Activated CD4-positive, alpha-beta T cell treated with anti-CD3 and anti-CD28 coated beads, Interleukin-2, amount 10 ng/mL, durations not matched to agents 24 days and 14 days (primary cell): ENCODE measurements at regions not wholly inside any gene's neighbourhood (a gene's known extent, or its start where the extent isn't known, plus 50 kb on each side); places are given as distances from the start of the nearest gene placed in this dataset.
"Not testable (repeated sequence)": the region's sequence is repeated elsewhere in the genome, so short reads cannot be mapped to it uniquely, and the experiment has no call there.

ENCODE experiments used
- DNase-seq: peaks from one replicate; pipeline ENCODE4 v3.0.0; 2022
- H3K27ac Mint-ChIP-seq: one replicate; pipeline ENCODE4 v1.8.0; 2022; ENCODE audit warnings: mild to moderate bottlenecking, mixed read lengths
- H3K27me3 Mint-ChIP-seq: one replicate; pipeline ENCODE4 v1.8.0; 2022; ENCODE audit warnings: mixed read lengths
- H3K36me3 Mint-ChIP-seq: one replicate; pipeline ENCODE4 v1.8.0; 2022; ENCODE audit warnings: low read depth, mild to moderate bottlenecking, mixed read lengths
- H3K4me1 Mint-ChIP-seq: one replicate; pipeline ENCODE4 v1.8.0; 2021; ENCODE audit warnings: mixed read lengths
- H3K4me3 Mint-ChIP-seq: one replicate; pipeline ENCODE4 v1.8.0; 2022; ENCODE audit warnings: mild to moderate bottlenecking, moderate library complexity, mixed read lengths
- H3K9me3 Mint-ChIP-seq: one replicate; pipeline ENCODE4 v1.8.0; 2021; ENCODE audit warnings: mixed read lengths
- intact Hi-C: fragments of 100-400 bp; cut with micrococcal nuclease; formaldehyde crosslinking; loops from one replicate; pipeline ENCODE4 v1.15.1; 2023

DNA sequence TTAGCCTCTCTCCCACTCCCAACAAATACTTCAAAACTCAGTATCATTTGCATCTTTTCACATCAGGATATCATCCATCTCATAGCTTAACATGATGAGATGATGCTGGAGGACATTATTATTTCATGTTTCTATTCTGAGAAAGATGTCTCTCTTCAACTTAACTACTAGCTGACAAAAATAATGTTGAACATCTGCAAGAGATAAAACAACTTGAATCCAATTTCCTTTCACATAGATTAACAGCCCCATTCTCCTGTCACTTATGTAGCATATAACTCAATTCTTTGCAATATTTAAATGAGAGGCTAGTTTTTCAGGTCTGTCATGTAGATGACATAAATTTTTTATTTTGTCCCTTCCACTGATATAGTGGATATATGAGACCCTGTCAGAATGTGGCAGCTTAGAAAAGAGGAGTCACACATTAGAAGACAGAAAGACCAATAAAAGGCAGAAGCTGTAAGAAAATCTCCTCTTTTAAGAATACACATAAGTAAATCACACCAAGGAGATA, 239.2 kb upstream of the KIF2A start:
- no peaks in the 10 kb centered on the region for H3K4me1 Mint-ChIP-seq
- DNase-seq = no peak
- no peaks in the 10 kb centered on the region for H3K9me3 Mint-ChIP-seq
- H3K36me3 Mint-ChIP-seq = no peaks in the 10 kb centered on the region
- intact Hi-C loops = no loop called here
- no peak overlapping the region for H3K4me3 Mint-ChIP-seq
- peaks cover 4% of the 10 kb centered on the region for H3K27me3 Mint-ChIP-seq
- H3K27ac Mint-ChIP-seq = no peak overlapping the region

DNA sequence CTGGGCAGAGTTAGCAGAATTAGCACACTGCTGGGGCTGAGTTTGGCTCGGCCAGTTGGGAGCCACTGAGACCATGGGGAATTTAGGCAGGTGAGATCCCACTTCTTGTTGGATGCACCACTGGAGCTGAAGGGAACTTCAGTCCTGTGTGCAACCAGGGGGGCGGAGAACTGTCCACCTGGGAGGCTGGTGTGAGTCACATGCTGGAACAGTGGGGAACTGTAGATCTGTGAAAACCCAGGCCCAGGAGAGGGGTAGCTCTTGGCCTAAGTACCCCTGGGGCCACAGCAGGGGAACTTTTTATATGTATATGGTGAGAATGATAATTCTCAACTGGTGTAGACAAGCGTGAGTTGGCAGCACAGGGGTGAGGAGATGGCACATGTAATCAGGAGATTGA, 237.5 kb upstream of the KIF2A start:
- H3K4me1 Mint-ChIP-seq = no peaks in the 10 kb centered on the region
- no peak overlapping the region for H3K4me3 Mint-ChIP-seq
- no peaks in the 10 kb centered on the region for H3K9me3 Mint-ChIP-seq
- no peak overlapping the region for H3K27ac Mint-ChIP-seq
- no peak for DNase-seq
- no peaks in the 10 kb centered on the region for H3K36me3 Mint-ChIP-seq
- H3K27me3 Mint-ChIP-seq = peaks cover 4% of the 10 kb centered on the region
- intact Hi-C loops = no loop called here

DNA sequence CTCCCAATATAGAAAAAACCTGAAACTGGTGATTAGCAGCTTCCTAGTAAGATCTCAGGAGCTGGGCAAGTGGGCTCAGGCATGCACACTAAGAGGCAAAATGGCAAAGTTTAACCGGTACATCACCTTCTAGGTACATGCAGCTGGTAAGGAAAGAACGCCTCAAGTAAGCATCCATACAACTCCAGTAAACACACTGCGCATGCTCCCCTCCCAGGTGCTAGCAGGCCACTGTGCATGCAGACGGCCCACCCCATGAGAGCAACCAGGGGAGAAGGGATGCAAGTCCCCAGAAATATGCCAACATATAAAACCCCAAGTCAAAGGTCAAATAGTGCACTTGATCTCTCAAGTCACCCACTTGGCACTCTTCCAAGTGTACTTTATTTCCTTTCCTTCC, 228.6 kb upstream of the KIF2A start:
- Mint-ChIP-seq H3K27me3 (no peaks in the 10 kb centered on the region), H3K27ac (no peak overlapping the region), H3K4me3 (no peak overlapping the region), H3K36me3 (no peaks in the 10 kb centered on the region), H3K9me3 (no peaks in the 10 kb centered on the region), H3K4me1 (no peaks in the 10 kb centered on the region)
- no peak for DNase-seq
- intact Hi-C loops = no loop called here

DNA sequence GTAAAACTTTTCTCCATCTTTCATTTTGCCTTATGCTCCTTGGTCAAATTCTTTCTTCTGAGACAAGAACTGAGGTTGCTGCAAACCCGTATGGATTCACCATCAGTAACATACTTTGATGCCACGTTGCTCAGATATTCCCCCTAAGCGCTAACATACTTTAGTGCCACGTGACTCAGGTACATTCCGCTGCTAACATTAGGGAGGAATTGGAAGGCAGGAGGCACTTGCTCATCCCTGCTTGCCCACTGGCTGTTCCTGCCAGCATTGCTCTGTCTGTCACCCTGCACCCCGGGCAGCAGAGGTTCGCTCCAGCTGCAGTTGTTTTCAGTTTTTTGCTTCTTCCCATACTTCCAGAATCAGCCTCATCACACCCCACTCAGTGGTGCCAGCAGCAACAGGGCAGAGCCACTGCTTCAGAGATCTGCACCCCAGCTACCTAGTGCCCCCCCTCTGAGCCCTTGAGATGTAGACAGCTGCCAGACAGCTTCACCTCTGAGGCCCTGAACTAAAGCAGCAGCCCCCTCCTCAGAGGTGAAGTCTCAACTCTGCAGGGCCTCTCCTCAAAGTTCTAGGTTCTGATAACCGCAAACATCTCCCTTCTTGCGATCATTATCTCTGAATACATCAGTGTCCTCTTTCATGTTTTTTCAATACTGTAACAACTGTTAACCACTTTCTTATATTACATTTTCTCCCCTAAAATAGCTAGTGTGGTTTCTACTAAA, 228.0 kb upstream of the KIF2A start:
- H3K4me3 Mint-ChIP-seq = no peak overlapping the region
- H3K27ac Mint-ChIP-seq = no peak overlapping the region
- no peaks in the 10 kb centered on the region for H3K9me3 Mint-ChIP-seq
- intact Hi-C loops = no loop called here
- H3K27me3 Mint-ChIP-seq = no peaks in the 10 kb centered on the region
- no peaks in the 10 kb centered on the region for H3K36me3 Mint-ChIP-seq
- peak; percentile 34 for DNase-seq
- H3K4me1 Mint-ChIP-seq = no peaks in the 10 kb centered on the region

DNA sequence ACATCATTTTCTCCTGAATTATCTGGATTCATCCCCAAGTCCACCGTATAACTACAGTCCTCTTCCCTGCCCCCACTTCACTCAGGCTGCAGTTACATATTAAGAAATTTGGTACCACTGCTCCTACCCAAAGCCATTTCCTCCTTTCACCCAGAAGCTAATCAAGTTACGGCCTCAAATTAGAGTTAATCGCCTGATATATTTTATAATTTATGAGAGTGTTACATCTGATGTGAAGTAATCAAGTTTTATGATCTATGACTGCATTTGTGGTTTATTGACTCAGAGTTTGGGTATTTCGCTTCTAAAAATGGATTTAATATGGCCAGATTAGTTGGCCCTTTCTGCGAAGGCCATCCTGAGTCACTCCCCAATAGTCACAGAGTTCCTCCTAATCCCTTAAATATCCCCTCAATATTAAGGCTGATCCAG, 223.6 kb upstream of the KIF2A start:
- DNase-seq = no peak
- no peaks in the 10 kb centered on the region for H3K9me3 Mint-ChIP-seq
- peaks cover 1% of the 10 kb centered on the region for H3K27me3 Mint-ChIP-seq
- H3K4me1 Mint-ChIP-seq = no peaks in the 10 kb centered on the region
- H3K36me3 Mint-ChIP-seq = no peaks in the 10 kb centered on the region
- H3K4me3 Mint-ChIP-seq = no peak overlapping the region
- intact Hi-C loops = no loop called here
- no peak overlapping the region for H3K27ac Mint-ChIP-seq

DNA sequence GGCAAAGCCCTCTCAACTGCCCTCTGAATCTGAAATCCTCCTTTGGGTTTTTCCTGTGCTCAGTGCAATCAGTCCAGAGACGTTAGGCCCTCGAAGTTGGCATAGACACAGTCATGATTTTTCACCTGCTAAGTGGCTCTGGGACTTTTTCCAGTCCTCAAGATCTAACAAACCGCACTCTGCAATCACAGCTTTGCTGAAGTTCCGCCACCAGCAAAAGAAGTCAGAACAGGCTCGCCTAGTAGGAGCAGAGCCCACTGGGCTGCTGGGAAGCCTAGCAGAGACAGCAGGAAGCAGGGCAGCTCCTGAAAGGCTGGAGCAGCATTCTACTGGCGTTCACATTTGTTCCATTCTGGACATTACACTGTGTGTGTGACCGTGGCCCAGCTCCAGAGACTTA, 222.8 kb upstream of the KIF2A start:
- no peak for DNase-seq
- no peak overlapping the region for H3K27ac Mint-ChIP-seq
- H3K36me3 Mint-ChIP-seq = no peaks in the 10 kb centered on the region
- H3K4me3 Mint-ChIP-seq = no peak overlapping the region
- intact Hi-C loops = no loop called here
- H3K27me3 Mint-ChIP-seq = peaks cover 1% of the 10 kb centered on the region
- H3K4me1 Mint-ChIP-seq = no peaks in the 10 kb centered on the region
- H3K9me3 Mint-ChIP-seq = no peaks in the 10 kb centered on the region

DNA sequence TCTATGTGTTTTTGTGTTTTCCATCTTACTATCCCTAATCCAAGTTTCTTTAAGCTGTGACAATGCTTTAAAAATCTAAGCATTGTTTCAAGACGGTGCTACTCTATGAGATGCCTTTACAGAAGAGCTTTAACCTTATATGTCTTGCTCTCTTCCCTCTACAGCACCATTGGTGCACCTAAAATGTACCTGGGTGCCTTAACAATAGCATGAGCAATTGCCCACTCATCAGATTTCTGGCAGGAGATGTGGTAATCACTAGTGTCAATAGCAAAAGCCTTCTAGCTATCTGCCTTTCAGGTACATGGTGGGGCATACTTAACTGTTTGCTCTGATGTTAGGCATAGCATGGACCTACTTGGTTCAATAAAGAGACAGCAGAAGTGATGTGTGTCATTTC, 222.3 kb upstream of the KIF2A start:
- Mint-ChIP-seq H3K27me3 (peaks cover 1% of the 10 kb centered on the region), H3K4me3 (no peak overlapping the region)

DNA sequence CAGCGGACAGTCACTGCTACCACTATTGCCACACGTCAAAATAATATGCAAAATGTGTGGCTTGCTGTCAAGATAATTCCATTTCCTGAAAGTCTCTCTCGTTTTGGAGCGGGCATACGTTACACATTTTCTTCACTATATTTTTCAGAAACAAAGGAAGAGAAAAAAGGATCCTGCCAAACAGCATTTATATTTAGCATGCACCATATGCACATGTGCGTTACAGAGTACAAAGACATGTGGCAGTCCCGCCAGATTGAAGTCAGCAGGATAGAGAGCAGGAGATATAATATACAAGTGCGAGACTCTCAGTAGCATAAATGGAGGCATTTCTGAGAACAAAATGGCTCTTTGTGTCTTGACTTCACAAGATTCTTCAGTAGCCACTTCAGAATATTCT, 221.6 kb upstream of the KIF2A start:
- intact Hi-C loops = no loop called here
- Mint-ChIP-seq H3K27me3 (peaks cover 1% of the 10 kb centered on the region), H3K36me3 (no peaks in the 10 kb centered on the region), H3K9me3 (no peaks in the 10 kb centered on the region), H3K4me1 (no peaks in the 10 kb centered on the region), H3K27ac (no peak overlapping the region), H3K4me3 (no peak overlapping the region)
- DNase-seq = no peak

More for the DNA sequence above, 222.3 kb upstream of the KIF2A start:
- Mint-ChIP-seq H3K4me1 (no peaks in the 10 kb centered on the region), H3K36me3 (no peaks in the 10 kb centered on the region), H3K27ac (no peak overlapping the region), H3K9me3 (no peaks in the 10 kb centered on the region)
- DNase-seq = no peak
- intact Hi-C loops = no loop called here

DNA sequence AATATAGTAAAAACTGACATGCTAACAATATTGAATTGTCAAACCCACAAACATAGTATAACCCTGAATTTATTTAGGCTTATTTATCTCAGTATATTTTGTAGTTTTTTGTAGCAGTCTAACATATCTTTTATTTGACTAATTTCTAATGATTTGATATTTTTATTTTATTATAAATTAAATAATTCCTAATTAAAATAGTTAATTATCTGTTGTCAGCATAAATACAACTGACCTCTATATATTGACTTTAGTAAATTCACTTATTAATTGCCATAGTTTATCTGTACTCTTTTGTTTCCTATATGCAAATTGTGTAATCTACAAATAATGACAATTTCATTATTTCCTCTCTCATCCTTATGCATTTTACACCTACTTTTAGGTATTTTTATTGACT, 215.1 kb upstream of the KIF2A start:
- Mint-ChIP-seq H3K27me3 (peaks cover 4% of the 10 kb centered on the region), H3K36me3 (no peaks in the 10 kb centered on the region), H3K27ac (no peak overlapping the region), H3K4me3 (no peak overlapping the region), H3K4me1 (peaks cover 2% of the 10 kb centered on the region), H3K9me3 (no peaks in the 10 kb centered on the region)
- DNase-seq = no peak
- intact Hi-C loops = no loop called here

DNA sequence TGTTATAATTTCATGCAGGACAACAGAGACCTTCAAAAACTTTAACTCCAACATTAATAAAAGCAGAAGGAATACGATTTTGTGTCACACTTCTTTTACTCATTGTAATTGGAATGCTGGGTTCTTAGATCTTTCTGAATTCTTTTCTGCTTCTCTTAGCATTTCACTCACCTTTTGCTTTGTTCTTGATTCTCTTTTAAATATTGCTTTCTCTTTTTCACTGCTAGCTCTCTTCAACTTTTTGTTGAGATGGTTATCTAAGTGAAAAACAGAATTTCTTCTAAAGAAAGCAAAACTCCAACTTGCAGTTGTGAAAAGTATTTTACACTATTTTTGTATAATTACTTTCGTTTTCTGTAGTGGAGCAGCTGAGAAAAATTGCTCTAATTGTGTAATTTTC, 212.6 kb upstream of the KIF2A start:
- Mint-ChIP-seq H3K27ac (no peak overlapping the region), H3K4me1 (peaks cover 2% of the 10 kb centered on the region), H3K36me3 (no peaks in the 10 kb centered on the region), H3K9me3 (no peaks in the 10 kb centered on the region), H3K27me3 (peaks cover 2% of the 10 kb centered on the region), H3K4me3 (no peak overlapping the region)
- no peak for DNase-seq
- intact Hi-C loops = no loop called here

DNA sequence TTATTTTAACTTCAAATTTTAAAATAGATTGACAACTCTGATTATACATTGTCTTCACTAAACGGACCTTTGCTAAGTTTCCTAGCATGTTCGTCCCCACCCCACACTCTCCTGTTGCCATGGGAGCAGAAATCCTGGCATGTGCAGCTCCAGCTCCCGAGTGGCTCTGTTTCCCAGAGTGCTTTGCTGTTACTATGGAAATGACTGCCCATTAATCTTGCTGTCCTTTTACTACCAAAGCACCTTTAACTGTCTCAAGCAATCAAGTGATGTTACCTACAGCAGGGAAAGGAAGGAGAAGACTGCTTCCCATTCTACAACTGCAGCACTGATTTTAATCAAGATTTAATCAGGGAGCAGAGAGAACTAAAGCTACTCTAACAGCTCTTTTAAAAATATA, 212.0 kb upstream of the KIF2A start:
- no peaks in the 10 kb centered on the region for H3K36me3 Mint-ChIP-seq
- intact Hi-C loops = no loop called here
- peaks cover 2% of the 10 kb centered on the region for H3K27me3 Mint-ChIP-seq
- peaks cover 2% of the 10 kb centered on the region for H3K4me1 Mint-ChIP-seq
- no peak for DNase-seq
- no peak overlapping the region for H3K27ac Mint-ChIP-seq
- H3K9me3 Mint-ChIP-seq = no peaks in the 10 kb centered on the region
- peak overlapping the region; percentile 17 for H3K4me3 Mint-ChIP-seq

DNA sequence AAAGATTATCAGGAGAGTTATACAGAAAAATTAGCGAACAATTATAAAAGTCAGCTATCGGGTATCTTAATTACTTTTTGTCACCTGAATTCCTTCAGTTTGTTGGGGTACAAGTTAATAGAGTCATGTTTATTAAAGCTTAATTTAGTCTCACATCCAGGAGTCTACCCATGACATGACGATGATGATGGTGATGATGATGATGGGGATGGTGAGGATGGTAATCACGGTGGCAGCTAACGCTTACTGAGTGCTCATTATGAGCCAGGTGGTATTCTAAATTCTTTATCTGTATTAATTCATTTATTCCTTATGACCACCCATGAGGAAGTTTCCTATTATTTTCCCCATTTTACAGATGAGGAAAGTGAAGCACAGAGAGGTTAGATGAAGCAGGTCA, 208.6 kb upstream of the KIF2A start:
- H3K9me3 Mint-ChIP-seq = no peaks in the 10 kb centered on the region
- no peak overlapping the region for H3K27ac Mint-ChIP-seq
- H3K4me1 Mint-ChIP-seq = peaks cover 2% of the 10 kb centered on the region
- no peaks in the 10 kb centered on the region for H3K36me3 Mint-ChIP-seq
- H3K4me3 Mint-ChIP-seq = no peak overlapping the region
- H3K27me3 Mint-ChIP-seq = peaks cover 2% of the 10 kb centered on the region
- intact Hi-C loops = no loop called here
- DNase-seq = no peak

DNA sequence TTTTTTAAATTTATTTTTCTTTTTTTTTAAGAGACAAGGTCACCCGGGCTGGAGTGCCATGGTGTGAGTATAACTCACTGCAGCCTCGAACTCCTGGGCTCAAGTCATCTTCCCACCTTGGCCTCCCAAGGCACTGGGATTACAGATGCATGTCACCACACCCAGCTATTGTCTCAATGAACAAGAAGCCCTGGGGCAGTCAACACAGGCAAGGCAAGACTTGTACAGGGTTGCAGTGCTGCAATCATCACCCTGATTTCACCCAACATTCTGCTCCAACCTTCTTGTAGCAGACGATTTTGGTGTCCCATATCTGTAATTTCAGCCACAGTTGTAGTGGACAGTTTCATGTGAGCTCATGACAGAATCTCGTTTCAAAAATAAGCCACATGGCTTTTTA, 205.8 kb upstream of the KIF2A start:
- Mint-ChIP-seq H3K4me1 (no peaks in the 10 kb centered on the region), H3K4me3 (no peak overlapping the region), H3K9me3 (peaks cover 4% of the 10 kb centered on the region), H3K36me3 (no peaks in the 10 kb centered on the region), H3K27me3 (no peaks in the 10 kb centered on the region), H3K27ac (no peak overlapping the region)
- no peak for DNase-seq
- intact Hi-C loops = no loop called here

DNA sequence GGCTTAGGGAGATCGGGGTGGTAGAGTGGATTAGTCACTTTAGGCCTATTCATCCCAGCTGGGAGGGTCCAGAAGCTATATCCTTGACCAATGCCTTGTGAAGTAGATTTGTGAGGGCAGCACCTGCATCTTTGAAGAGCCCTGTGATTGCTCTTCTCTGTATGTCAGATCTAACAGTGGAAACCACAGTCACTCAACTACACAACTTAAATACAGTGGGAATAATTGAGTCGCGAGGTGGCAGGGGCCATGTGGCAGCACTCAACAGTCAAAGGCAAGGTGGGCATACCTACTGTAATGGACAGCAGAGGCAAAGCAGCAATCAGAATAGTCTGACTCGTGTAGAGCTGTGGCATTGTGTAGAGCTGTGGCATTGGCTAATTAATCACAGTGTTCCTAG, 202.1 kb upstream of the KIF2A start:
- DNase-seq, H3K36me3 Mint-ChIP-seq, H3K27me3 Mint-ChIP-seq, H3K9me3 Mint-ChIP-seq, H3K4me3 Mint-ChIP-seq, H3K27ac Mint-ChIP-seq, H3K4me1 Mint-ChIP-seq, intact Hi-C loops: not testable (repeated sequence)

DNA sequence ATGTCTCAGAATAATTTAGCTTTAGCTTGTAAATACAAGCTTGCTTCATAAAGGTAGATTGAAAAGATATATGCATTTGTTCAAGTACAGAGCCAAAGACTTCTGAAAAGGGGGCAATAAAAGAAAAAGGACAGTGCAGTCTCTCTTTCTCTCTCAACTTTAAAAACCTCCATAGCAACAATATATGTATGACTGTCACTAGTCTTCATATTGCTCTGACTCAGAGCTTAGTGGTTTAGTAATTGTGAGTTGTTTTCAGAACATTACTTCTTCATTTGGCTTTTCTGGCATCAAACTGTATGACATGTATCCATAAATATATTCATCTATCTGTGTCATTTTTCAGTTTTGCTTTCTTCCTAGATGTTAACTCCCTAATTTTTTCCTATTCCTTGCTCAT, 194.6 kb upstream of the KIF2A start:
- Mint-ChIP-seq H3K4me3 (no peak overlapping the region), H3K36me3 (no peaks in the 10 kb centered on the region), H3K27ac (no peak overlapping the region), H3K27me3 (peaks cover 6% of the 10 kb centered on the region), H3K9me3 (no peaks in the 10 kb centered on the region), H3K4me1 (no peaks in the 10 kb centered on the region)
- DNase-seq = no peak
- intact Hi-C loops = no loop called here
